Pancreas (tissue), 10 donors: ENCODE measurements at regions not wholly inside any gene's neighbourhood (a gene's known extent, or its start where the extent isn't known, plus 50 kb on each side); places are given as distances from the start of the nearest gene placed in this dataset.

ENCODE experiments used
- ATAC-seq, 4 donors: fragments of 200-7000 bp; cut with Tn5 transposase; one replicate each; pipeline versions ENCODE4 v1.8.0 to v1.9.1; 2020; ENCODE audit warnings: mild to moderate bottlenecking in 4 of 4, moderate library complexity in 4 of 4
- DNase-seq, 6 donors: peaks; one replicate each; pipeline ENCODE4 v3.0.0-alpha.2; 2020
- FAIRE-seq: peaks from 2 replicates; lab custom pipeline; 2012; peaks lifted over from hg19 to GRCh38; lab: Jason Lieb, UNC
- H3K27ac ChIP-seq, 4 donors: fragments of 200-600 bp; sonication (generic); 1 replicate in 3 of 4; 2 replicates in 1 of 4; pipeline versions ENCODE4 v1.5.0 to v1.8.0; 2020
- H3K27me3 ChIP-seq, 4 donors: fragments of 200-600 bp; one replicate each; pipeline ENCODE4 v1.8.0; 2021
- H3K36me3 ChIP-seq, 3 donors: fragments of 200-600 bp; sonication (generic) in 1 of 3; one replicate each; pipeline versions ENCODE4 v1.5.0 to v1.8.0; 2020 to 2021
- H3K4me1 ChIP-seq, 3 donors: fragments of 200-600 bp; one replicate each; pipeline ENCODE4 v1.8.0; 2021
- H3K4me3 ChIP-seq, 4 donors: fragments of 200-600 bp; sonication (generic) in 2 of 4; one replicate each; pipeline versions ENCODE4 v1.5.0 to v1.8.0; 2020 to 2021
- H3K9me3 ChIP-seq, 4 donors: fragments of 200-600 bp; one replicate each; pipeline ENCODE4 v1.8.0; 2021
- CTCF ChIP-seq, 4 donors: fragments of 200-600 bp; sonication (generic) in 3 of 4; IDR thresholded peaks; one replicate each; pipeline versions ENCODE4 v1.5.0 to v1.8.0; 2021; ENCODE audit warnings: antibody characterized with exemption in 4 of 4
- WGBS, 2 donors: extraction: QIAGEN DNeasy Blood & Tissue Kit; methylation state at CpG; one replicate each; pipeline ENCODE4 v1.1.7; 2013; 5-methylcytosine and 5-hydroxymethylcytosine counted together
- intact Hi-C, 3 donors: fragments of 100-400 bp; cut with DNase I; formaldehyde crosslinking; loops; one replicate each; pipeline versions ENCODE4 v1.11.1 to v1.14.2; 2022
- donor health status: healthy with polysubstance abuse.
- donor health status: DM: no; HTN: no; CAD: no; lungs with moderate emphysema.
- donor health status: DM: no; HTN: no; CAD: no.
- donor health status: control.
- donor health status: control.
- donor health status: Bipolar disorder and iron deficiency.
- donor health status: DM: yes; HTN: yes; CAD: no.
- donor health status: DM: no; HTN: no; CAD: no.
- donor health status: DM: no; HTN: no; CAD: no.
- donor health status: DM: yes; HTN: yes; CAD: no.

GRCh38 chr4:32189130-32189529, 1469.0 kb downstream of the PCDH7 start:
- Histone ChIP-seq H3K27me3 (no peaks in the 10 kb centered on the region), H3K27ac (no peak overlapping the region), H3K4me3 (no peak overlapping the region), H3K36me3 (no peaks in the 10 kb centered on the region), H3K4me1 (no peaks in the 10 kb centered on the region), H3K9me3 (no peaks in the 10 kb centered on the region)
- WGBS, 2 donors, result 51 to 54% methylated on average over 8 to 10 of the region's 10 CpGs
- TF ChIP-seq CTCF (IDR thresholded peaks at IDR 0.05), result no peak
- FAIRE-seq (no peak), DNase-seq (peak in 4 of 6 donors; percentile 11 to 44 (median 23)), ATAC-seq (peak in 1 of 4 donors; percentile 44)
- intact Hi-C loops, result no loop called here

DNA sequence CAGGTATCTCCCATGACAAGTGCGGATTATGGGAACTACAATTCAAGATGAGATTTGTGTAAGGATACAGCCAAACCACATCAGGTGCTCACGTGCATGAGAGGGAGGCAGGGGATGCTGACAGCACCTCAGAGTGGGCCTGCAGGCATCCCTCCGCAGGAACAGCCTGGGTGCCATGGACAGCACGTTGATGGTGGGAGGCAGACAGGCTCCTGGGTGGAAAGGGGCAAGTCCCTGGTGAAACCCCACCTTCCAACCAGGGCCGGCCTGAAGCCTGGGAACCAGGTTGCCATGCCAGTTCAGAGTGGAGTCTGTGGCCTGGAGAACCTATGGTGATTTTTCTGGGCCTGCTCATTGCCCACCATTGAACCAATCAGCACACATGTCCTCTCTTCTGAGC, 1469.6 kb downstream of the PCDH7 start:
- intact Hi-C loops, result no loop called here
- peak in 1 of 6 donors; percentile 54 for DNase-seq
- WGBS, 2 donors, result 85 to 87% methylated on average over 5 of the region's 5 CpGs

DNA sequence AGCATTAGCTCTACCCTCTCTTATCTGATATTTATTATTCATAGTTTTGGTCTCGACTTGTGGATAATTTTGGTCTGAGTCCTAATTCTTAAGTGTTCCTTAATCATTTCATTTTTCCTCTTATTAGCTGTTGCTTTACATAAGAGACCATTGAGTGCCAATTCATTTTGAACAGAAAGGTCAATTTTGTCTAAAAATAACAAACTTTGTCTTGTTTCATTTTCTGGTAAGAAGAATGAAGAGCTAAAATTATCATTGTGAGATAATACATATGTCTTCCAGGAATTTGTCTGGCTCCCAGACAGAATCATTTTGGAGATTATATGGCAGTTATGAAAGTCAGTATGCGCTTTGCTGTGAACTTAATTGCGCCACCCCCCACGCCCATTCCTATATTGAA, 1471.8 kb downstream of the PCDH7 start:
- no peaks in the 10 kb centered on the region for H3K4me1 ChIP-seq
- TF ChIP-seq CTCF (IDR thresholded peaks at IDR 0.05), result no peak
- no peaks in the 10 kb centered on the region for H3K36me3 ChIP-seq
- no peaks in the 10 kb centered on the region for H3K27me3 ChIP-seq
- H3K9me3 ChIP-seq, result no peaks in the 10 kb centered on the region
- no peak for ATAC-seq
- DNase-seq, result no peak
- no peak for FAIRE-seq
- H3K27ac ChIP-seq, result no peak overlapping the region
- 56 to 70% methylated on average over 4 of the region's 4 CpGs for WGBS, 2 donors
- intact Hi-C loops, result no loop called here
- no peak overlapping the region for H3K4me3 ChIP-seq

More for the DNA sequence above, 1469.6 kb downstream of the PCDH7 start:
- Histone ChIP-seq H3K4me1 (no peaks in the 10 kb centered on the region), H3K36me3 (no peaks in the 10 kb centered on the region), H3K27ac (no peak overlapping the region), H3K27me3 (no peaks in the 10 kb centered on the region), H3K4me3 (no peak overlapping the region), H3K9me3 (no peaks in the 10 kb centered on the region)
- ATAC-seq (no peak), FAIRE-seq (no peak)
- TF ChIP-seq CTCF (IDR thresholded peaks at IDR 0.05), result no peak

DNA sequence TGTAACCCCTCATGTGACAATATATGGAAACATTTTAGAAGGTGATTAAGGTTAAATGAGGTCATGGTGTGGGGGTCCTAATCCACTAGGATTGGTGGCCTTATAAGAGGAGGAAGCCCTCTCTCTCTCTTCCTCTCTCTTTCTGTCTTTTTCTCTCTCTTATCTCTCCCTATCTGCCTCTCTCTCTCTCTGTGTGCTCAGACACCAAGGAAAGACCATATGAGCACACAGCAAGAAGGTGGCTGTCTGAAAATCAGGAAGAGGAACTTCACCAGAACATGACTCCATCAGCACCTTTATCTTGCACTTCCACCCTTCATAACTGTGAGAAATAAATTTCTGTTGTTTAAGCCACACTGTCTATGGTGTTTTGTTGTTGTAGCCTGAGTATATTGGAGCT, 1472.2 kb downstream of the PCDH7 start:
- Histone ChIP-seq H3K36me3 (no peaks in the 10 kb centered on the region), H3K27me3 (no peaks in the 10 kb centered on the region), H3K4me1 (no peaks in the 10 kb centered on the region), H3K27ac (no peak overlapping the region), H3K4me3 (no peak overlapping the region), H3K9me3 (no peaks in the 10 kb centered on the region)
- ATAC-seq, result no peak
- no peak for DNase-seq
- TF ChIP-seq CTCF (IDR thresholded peaks at IDR 0.05), result no peak
- intact Hi-C loops, result no loop called here
- FAIRE-seq, result no peak

- intact Hi-C loops, result no loop called here
- FAIRE-seq, result no peak
- no peak for TF ChIP-seq CTCF (IDR thresholded peaks at IDR 0.05)
Measured at GRCh38 chr4:32192991-32193390, 1472.8 kb downstream of the PCDH7 start.

More at GRCh38 chr4:32192991-32193390, 1472.8 kb downstream of the PCDH7 start:
- DNase-seq (no peak), ATAC-seq (no peak)
- Histone ChIP-seq H3K9me3 (no peaks in the 10 kb centered on the region), H3K27me3 (no peaks in the 10 kb centered on the region), H3K36me3 (no peaks in the 10 kb centered on the region), H3K4me1 (no peaks in the 10 kb centered on the region), H3K27ac (no peak overlapping the region), H3K4me3 (no peak overlapping the region)
- 79 to 81% methylated on average over 4 of the region's 4 CpGs for WGBS, 2 donors
